ENCODE measurements at regions not wholly inside any gene's neighbourhood (a gene's known extent, or its start where the extent isn't known, plus 50 kb on each side); places are given as distances from the start of the nearest gene placed in this dataset.

GRCh38 chr6:156617376-156617775, 159.8 kb upstream of the ARID1B start:
- no peak for DNase-seq (ENCODE audit: low spot score in 2 of 2)
- H3K4me3 ChIP-seq: no peak overlapping the region
- no peak overlapping the region for H3K27ac ChIP-seq

DNA sequence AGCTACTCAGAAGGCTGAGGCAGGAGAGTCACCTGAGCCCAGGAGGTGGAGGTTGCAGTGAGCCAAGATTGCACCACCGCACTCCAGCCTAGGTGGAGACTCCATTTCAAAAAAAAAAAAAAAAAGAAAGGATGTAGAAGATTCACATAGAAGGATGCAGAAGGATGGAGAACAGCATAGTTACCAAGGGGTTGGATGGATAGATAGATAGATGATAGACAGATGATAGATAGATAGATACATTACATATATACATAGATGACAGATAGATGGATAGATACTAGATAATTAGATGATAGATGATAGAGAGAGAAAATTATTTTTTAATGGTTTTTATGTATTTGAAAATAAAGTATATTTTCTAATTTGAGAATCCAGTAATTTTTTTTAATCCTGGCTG, 160.7 kb upstream of the ARID1B start:
- no peaks in the 10 kb centered on the region for H3K36me3 ChIP-seq
- no peaks in the 10 kb centered on the region for H3K27me3 ChIP-seq
- DNase-seq (ENCODE audit: low spot score in 2 of 2): no peak
- no peaks in the 10 kb centered on the region for H3K4me1 ChIP-seq
- H3K27ac ChIP-seq: no peak overlapping the region
- H3K9me3 ChIP-seq: peaks cover 0 to 23% of the 10 kb centered on the region in 2 donors
- no peak for TF ChIP-seq POLR2AphosphoS5 (IDR thresholded peaks at IDR 0.05)
- no peak overlapping the region for H3K4me3 ChIP-seq
- intact Hi-C loops (cut with DNase I; ENCODE audit: low total_unique reads): no loop called here

More at GRCh38 chr6:156617376-156617775, 159.8 kb upstream of the ARID1B start:
- intact Hi-C loops (cut with DNase I; ENCODE audit: low total_unique reads): no loop called here
- H3K9me3 ChIP-seq: peaks cover 0 to 14% of the 10 kb centered on the region in 2 donors
- no peaks in the 10 kb centered on the region for H3K36me3 ChIP-seq
- TF ChIP-seq CTCF (IDR thresholded peaks at IDR 0.05): no peak
- TF ChIP-seq POLR2AphosphoS5 (IDR thresholded peaks at IDR 0.05): no peak
- no peak for TF ChIP-seq POLR2A (IDR thresholded peaks at IDR 0.05)
- H3K4me1 ChIP-seq: no peaks in the 10 kb centered on the region
- H3K27me3 ChIP-seq: no peaks in the 10 kb centered on the region

- no peaks in the 10 kb centered on the region for H3K4me1 ChIP-seq
- intact Hi-C loops (cut with DNase I; ENCODE audit: low total_unique reads): no loop called here
- peaks cover 0 to 29% of the 10 kb centered on the region in 2 donors for H3K9me3 ChIP-seq
- TF ChIP-seq POLR2AphosphoS5 (IDR thresholded peaks at IDR 0.05) (no peak), POLR2A (IDR thresholded peaks at IDR 0.05) (no peak), CTCF (IDR thresholded peaks at IDR 0.05) (no peak)
- H3K27ac ChIP-seq: no peak overlapping the region
- no peak overlapping the region for H3K4me3 ChIP-seq
- no peaks in the 10 kb centered on the region for H3K36me3 ChIP-seq
- DNase-seq (ENCODE audit: low spot score in 2 of 2): no peak
- no peaks in the 10 kb centered on the region for H3K27me3 ChIP-seq
These were observed 163.2 kb upstream of the ARID1B start for GRCh38 chr6:156613996-156614395.

GRCh38 chr6:156612361-156612760, 164.8 kb upstream of the ARID1B start:
- TF ChIP-seq POLR2AphosphoS5 (IDR thresholded peaks at IDR 0.05) (no peak), POLR2A (IDR thresholded peaks at IDR 0.05) (no peak), CTCF (IDR thresholded peaks at IDR 0.05) (no peak)
- DNase-seq (ENCODE audit: low spot score in 2 of 2): no peak
- H3K27me3 ChIP-seq: no peaks in the 10 kb centered on the region
- no peaks in the 10 kb centered on the region for H3K4me1 ChIP-seq
- intact Hi-C loops (cut with DNase I; ENCODE audit: low total_unique reads): no loop called here
- no peaks in the 10 kb centered on the region for H3K36me3 ChIP-seq
- H3K9me3 ChIP-seq: peaks cover 0 to 29% of the 10 kb centered on the region in 2 donors
- H3K27ac ChIP-seq: no peak overlapping the region
- no peak overlapping the region for H3K4me3 ChIP-seq

DNA sequence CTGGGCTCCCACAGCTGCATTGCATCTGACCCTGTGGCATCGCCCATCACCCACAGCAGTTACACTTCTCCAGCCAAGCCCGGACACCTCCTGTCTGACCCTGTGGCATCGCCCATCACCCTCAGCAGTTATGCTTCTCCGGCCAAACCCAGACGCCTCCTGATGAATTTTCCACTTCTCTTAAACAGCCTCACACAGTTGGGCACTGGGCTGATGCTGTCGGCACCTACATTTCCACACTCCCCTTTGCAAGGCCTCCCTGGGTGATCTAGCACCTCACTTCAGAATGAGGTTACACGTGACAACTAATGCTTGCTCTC, 175.2 kb upstream of the ARID1B start:
- no peaks in the 10 kb centered on the region for H3K27me3 ChIP-seq
- DNase-seq (ENCODE audit: low spot score in 2 of 2): no peak
- TF ChIP-seq POLR2A (IDR thresholded peaks at IDR 0.05): no peak
- TF ChIP-seq CTCF (IDR thresholded peaks at IDR 0.05): no peak
- TF ChIP-seq POLR2AphosphoS5 (IDR thresholded peaks at IDR 0.05): no peak
- no peaks in the 10 kb centered on the region for H3K4me1 ChIP-seq
- peaks cover 0 to 6% of the 10 kb centered on the region in 2 donors for H3K9me3 ChIP-seq
- intact Hi-C loops (cut with DNase I; ENCODE audit: low total_unique reads): no loop called here
- H3K27ac ChIP-seq: no peak overlapping the region
- H3K4me3 ChIP-seq: no peak overlapping the region
- H3K36me3 ChIP-seq: no peaks in the 10 kb centered on the region

All from breast epithelium (tissue), 4 donors.